ENCODE measurements at regions not wholly inside any gene's neighbourhood (a gene's known extent, or its start where the extent isn't known, plus 50 kb on each side); places are given as distances from the start of the nearest gene placed in this dataset.
A peak's percentile ranks its signal among the peaks of the same experiment; 100 is the strongest.

GRCh38 chr1:229148041-229148671 is 122.8 kb upstream of the RAB4A start (continued):
- TF ChIP-seq ZNF468 (CRISPR knock-in tag; IDR thresholded peaks at IDR 0.05) (no peak), NCOA5 (CRISPR knock-in tag; IDR thresholded peaks at IDR 0.05) (no peak), ZNF576 (CRISPR knock-in tag; IDR thresholded peaks at IDR 0.05) (no peak), ZBTB3 (CRISPR knock-in tag; IDR thresholded peaks at IDR 0.05; ENCODE audit: borderline replicate concordance, low read depth) (no peak), EEA1 (CRISPR knock-in tag; IDR thresholded peaks at IDR 0.05; ENCODE audit: borderline replicate concordance) (no peak), TGIF2 (CRISPR knock-in tag; IDR thresholded peaks at IDR 0.05) (0 out of 2 replicates have a peak, but pooled peaks have one; percentile 66), GPN1 (CRISPR knock-in tag; IDR thresholded peaks at IDR 0.05; ENCODE audit: borderline replicate concordance) (no peak), MEF2D (CRISPR knock-in tag; IDR thresholded peaks at IDR 0.05) (peak; percentile 46), ZNF354B (CRISPR knock-in tag; IDR thresholded peaks at IDR 0.05) (no peak), TCF7L2 (IDR thresholded peaks at IDR 0.05; ENCODE audit: low read depth, low read length) (no peak), SALL1 (CRISPR knock-in tag; IDR thresholded peaks at IDR 0.05) (peak; percentile 98), KAT2B (IDR thresholded peaks at IDR 0.05; ENCODE audit: borderline replicate concordance, low read depth, low read length) (no peak), ZBTB1 (CRISPR knock-in tag; IDR thresholded peaks at IDR 0.05; ENCODE audit: borderline replicate concordance) (no peak), STAT5B (CRISPR knock-in tag; IDR thresholded peaks at IDR 0.05) (no peak), PREB (CRISPR knock-in tag; IDR thresholded peaks at IDR 0.05) (no peak), ZNF138 (CRISPR knock-in tag; IDR thresholded peaks at IDR 0.05; ENCODE audit: low read depth) (no peak), ZNF317 (CRISPR knock-in tag; IDR thresholded peaks at IDR 0.05) (peak; percentile 83; the same call in 1 of the 2 replicates), CERS6 (CRISPR knock-in tag; IDR thresholded peaks at IDR 0.05) (no peak), ZNF713 (CRISPR knock-in tag; IDR thresholded peaks at IDR 0.05) (no peak), FOXC1 (CRISPR knock-in tag; IDR thresholded peaks at IDR 0.05; ENCODE audit: borderline replicate concordance) (peak; percentile 73; the same call in 1 of the 2 replicates), ZNF652 (CRISPR knock-in tag; IDR thresholded peaks at IDR 0.05; ENCODE audit: borderline replicate concordance, low read depth) (no peak; the same call in 1 of the 2 replicates), RFXAP (CRISPR knock-in tag; IDR thresholded peaks at IDR 0.05; ENCODE audit: borderline replicate concordance) (peak; percentile 94), JDP2 (CRISPR knock-in tag; IDR thresholded peaks at IDR 0.05; ENCODE audit: borderline replicate concordance) (no peak), HNRNPL (IDR thresholded peaks at IDR 0.05; ENCODE audit: low read depth, low read length) (peak; percentile 90; the same call in 1 of the 2 replicates), HMGXB4 (CRISPR knock-in tag; IDR thresholded peaks at IDR 0.05; ENCODE audit: borderline replicate concordance in 1 of 2, low read depth in 1 of 2) (peak in 1 of 2 experiments; percentile 54; a peak in 1 of 4 replicates), ZNF547 (CRISPR knock-in tag; IDR thresholded peaks at IDR 0.05) (0 out of 2 replicates have a peak, but pooled peaks have one; percentile 22), FOSL1 (CRISPR knock-in tag; IDR thresholded peaks at IDR 0.05; ENCODE audit: borderline replicate concordance) (no peak), SAP130 (CRISPR knock-in tag; IDR thresholded peaks at IDR 0.05; ENCODE audit: low read depth) (peak; percentile 77)

Data from HepG2 (cell line).